ENCODE measurements at regions not wholly inside any gene's neighbourhood (a gene's known extent, or its start where the extent isn't known, plus 50 kb on each side); places are given as distances from the start of the nearest gene placed in this dataset.

- H3K27ac ChIP-seq: no peak overlapping the region
- TF ChIP-seq CTCF (conservative IDR thresholded peaks at IDR 0.05): no peak
- TF ChIP-seq ZFX (IDR thresholded peaks at IDR 0.05): no peak
Measured at GRCh38 chrX:20378233-20378920, 111.7 kb upstream of the RPS6KA3 start.

GRCh38 chrX:20374900-20375438 lies 108.3 kb upstream of the RPS6KA3 start:
- H3K27ac ChIP-seq: peak overlapping the region; percentile 89; the same call in 1 of the 2 replicates
- TF ChIP-seq CTCF (conservative IDR thresholded peaks at IDR 0.05): no peak
- no peak for TF ChIP-seq ZFX (IDR thresholded peaks at IDR 0.05)

GRCh38 chrX:20374450-20374849 lies 107.7 kb upstream of the RPS6KA3 start:
- peak overlapping the region; percentile 89 for H3K27ac ChIP-seq
- TF ChIP-seq CTCF (conservative IDR thresholded peaks at IDR 0.05): no peak
- no peak for TF ChIP-seq ZFX (IDR thresholded peaks at IDR 0.05)

GRCh38 chrX:20373063-20373462 lies 106.4 kb upstream of the RPS6KA3 start:
- no peak for TF ChIP-seq CTCF (conservative IDR thresholded peaks at IDR 0.05)
- TF ChIP-seq ZFX (IDR thresholded peaks at IDR 0.05): no peak
- no peak overlapping the region for H3K27ac ChIP-seq

GRCh38 chrX:20372533-20372932 lies 105.8 kb upstream of the RPS6KA3 start:
- no peak overlapping the region for H3K27ac ChIP-seq
- TF ChIP-seq ZFX (IDR thresholded peaks at IDR 0.05) (no peak), CTCF (conservative IDR thresholded peaks at IDR 0.05) (no peak)

GRCh38 chrX:20369468-20369867 lies 102.8 kb upstream of the RPS6KA3 start:
- no peak overlapping the region for H3K27ac ChIP-seq
- TF ChIP-seq CTCF (conservative IDR thresholded peaks at IDR 0.05): no peak
- no peak for TF ChIP-seq ZFX (IDR thresholded peaks at IDR 0.05)

GRCh38 chrX:20364238-20364637 lies 97.5 kb upstream of the RPS6KA3 start:
- TF ChIP-seq CTCF (conservative IDR thresholded peaks at IDR 0.05) (no peak), ZFX (IDR thresholded peaks at IDR 0.05) (no peak)
- no peak overlapping the region for H3K27ac ChIP-seq
